Loucy (cell line): ENCODE measurements at regions not wholly inside any gene's neighbourhood (a gene's known extent, or its start where the extent isn't known, plus 50 kb on each side); places are given as distances from the start of the nearest gene placed in this dataset.

ENCODE experiments used
- CTCF ChIP-seq: fragments of 200-600 bp; sonication (generic); conservative IDR thresholded peaks from 2 replicates; pipeline ENCODE4 v1.5.1; 2014; ENCODE audit warnings: mild to moderate bottlenecking, antibody characterized with exemption, low read length
- EZH2phosphoT487 ChIP-seq: fragments of 200-600 bp; IDR thresholded peaks from 2 replicates; pipeline ENCODE4 v1.6.1; 2018; ENCODE audit warnings: antibody characterized with exemption, mild to moderate bottlenecking, moderate library complexity, borderline replicate concordance

GRCh38 chr10:4398602-4399001, 427.4 kb upstream of the AKR1E2 start:
- TF ChIP-seq CTCF (no peak), EZH2phosphoT487 (no peak)
